ENCODE measurements at regions not wholly inside any gene's neighbourhood (a gene's known extent, or its start where the extent isn't known, plus 50 kb on each side); places are given as distances from the start of the nearest gene placed in this dataset.

DNA sequence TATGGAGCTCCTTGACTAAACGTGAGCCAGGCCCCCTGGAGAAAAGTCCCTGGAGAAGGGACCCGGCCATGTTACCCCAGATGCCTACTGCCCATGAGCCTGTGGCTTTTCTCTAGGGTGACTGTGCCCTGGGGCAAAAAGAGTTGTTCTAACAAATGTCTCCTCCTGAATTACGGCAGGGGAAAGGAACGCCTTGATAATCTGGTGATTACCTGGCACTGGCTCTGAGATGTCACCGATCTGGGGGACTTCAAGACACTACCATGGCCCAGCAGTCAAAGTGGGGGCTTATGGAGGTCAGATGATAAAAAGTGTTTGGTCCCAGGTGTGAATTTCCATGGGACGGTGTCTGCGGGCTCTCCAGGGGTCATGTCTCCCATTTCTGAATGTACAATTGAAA, 140.7 kb downstream of the KLF13 start:
- H3K4me3 Mint-ChIP-seq = no peak overlapping the region
- H3K36me3 Mint-ChIP-seq (ENCODE audit: low read depth) = no peaks in the 10 kb centered on the region
- H3K9me3 Mint-ChIP-seq = no peaks in the 10 kb centered on the region
- DNase-seq = no peak
- no peaks in the 10 kb centered on the region for H3K27me3 Mint-ChIP-seq
- no peak overlapping the region for H3K27ac Mint-ChIP-seq
- ChIA-PET POLR2A (interaction anchor here (0.6 to 1.7 kb wide), 4 partner anchors 8 to 138 kb away, joined by 3 to 11 read pairs (median 5); no protein-coding TSS in a partner anchor), CTCF (no interaction called here)
- intact Hi-C loops (cut with micrococcal nuclease) = no loop called here
- no peak for ATAC-seq (ENCODE audit: low read depth)
- TF ChIP-seq, protein P1, sequence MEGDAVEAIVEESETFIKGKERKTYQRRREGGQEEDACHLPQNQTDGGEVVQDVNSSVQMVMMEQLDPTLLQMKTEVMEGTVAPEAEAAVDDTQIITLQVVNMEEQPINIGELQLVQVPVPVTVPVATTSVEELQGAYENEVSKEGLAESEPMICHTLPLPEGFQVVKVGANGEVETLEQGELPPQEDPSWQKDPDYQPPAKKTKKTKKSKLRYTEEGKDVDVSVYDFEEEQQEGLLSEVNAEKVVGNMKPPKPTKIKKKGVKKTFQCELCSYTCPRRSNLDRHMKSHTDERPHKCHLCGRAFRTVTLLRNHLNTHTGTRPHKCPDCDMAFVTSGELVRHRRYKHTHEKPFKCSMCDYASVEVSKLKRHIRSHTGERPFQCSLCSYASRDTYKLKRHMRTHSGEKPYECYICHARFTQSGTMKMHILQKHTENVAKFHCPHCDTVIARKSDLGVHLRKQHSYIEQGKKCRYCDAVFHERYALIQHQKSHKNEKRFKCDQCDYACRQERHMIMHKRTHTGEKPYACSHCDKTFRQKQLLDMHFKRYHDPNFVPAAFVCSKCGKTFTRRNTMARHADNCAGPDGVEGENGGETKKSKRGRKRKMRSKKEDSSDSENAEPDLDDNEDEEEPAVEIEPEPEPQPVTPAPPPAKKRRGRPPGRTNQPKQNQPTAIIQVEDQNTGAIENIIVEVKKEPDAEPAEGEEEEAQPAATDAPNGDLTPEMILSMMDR (IDR thresholded peaks at IDR 0.05) = no peak
- H3K4me1 Mint-ChIP-seq = peaks cover 36% of the 10 kb centered on the region

DNA sequence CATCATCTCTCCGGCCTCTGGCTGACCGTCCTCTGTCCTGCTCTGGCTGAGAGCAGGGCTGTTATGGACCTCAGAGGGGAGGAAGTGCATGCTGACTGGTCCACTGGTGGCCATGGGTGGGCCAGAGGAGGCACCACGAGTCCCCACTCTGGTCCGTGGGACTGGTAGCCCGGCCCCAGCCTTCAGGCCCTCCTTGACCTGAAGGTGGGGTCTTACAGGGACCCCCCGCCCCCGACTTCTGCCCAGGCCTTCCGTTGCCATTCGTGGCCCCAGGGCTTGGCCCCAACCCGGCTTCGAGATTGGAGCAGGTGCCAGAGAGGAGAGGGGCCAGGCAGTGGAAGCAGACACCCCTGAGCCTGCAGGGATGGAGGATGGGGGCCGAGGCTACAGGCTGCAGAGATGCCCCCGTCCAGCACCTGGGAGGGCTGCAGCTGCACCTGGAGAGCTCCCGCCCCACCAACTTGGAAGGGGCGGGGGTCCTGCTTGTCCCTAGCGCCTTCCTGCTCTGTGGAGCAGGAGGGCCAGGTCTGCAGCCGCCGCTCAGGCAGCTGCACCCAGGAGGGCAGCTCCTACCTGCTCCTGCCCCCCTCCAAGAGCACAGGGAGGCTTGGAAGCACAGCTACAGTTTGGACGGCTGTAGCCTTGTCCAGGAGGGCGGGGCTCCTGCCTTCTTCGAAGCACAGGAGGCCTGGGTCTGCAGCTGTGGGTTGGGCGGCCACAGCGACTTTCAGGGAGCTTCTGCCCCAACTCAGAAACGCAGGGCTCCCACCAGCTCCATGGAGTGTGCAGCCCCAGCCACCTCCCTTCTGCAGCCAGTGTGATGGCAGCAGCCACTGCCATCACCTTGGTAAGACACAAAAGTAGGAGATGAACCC, 142.5 kb downstream of the KLF13 start:
- intact Hi-C loops (cut with micrococcal nuclease) = no loop called here
- Mint-ChIP-seq H3K27me3 (no peaks in the 10 kb centered on the region), H3K36me3 (ENCODE audit: low read depth) (no peaks in the 10 kb centered on the region), H3K4me1 (peaks cover 49% of the 10 kb centered on the region), H3K9me3 (no peaks in the 10 kb centered on the region), H3K27ac (no peak overlapping the region), H3K4me3 (no peak overlapping the region)
- POLR2A ChIA-PET = interaction anchor here (1.1 to 1.7 kb wide), 2 partner anchors 10 to 11 kb away, joined by 3 to 11 read pairs; no protein-coding TSS in a partner anchor
- TF ChIP-seq, protein P1 (IDR thresholded peaks at IDR 0.05) = no peak
- DNase-seq (no peak), ATAC-seq (ENCODE audit: low read depth) (no peak)
- CTCF ChIA-PET = interaction anchor here (1.2 kb wide), 1 partner anchor 29 kb away, joined by 3 read pairs; no protein-coding TSS in a partner anchor

DNA sequence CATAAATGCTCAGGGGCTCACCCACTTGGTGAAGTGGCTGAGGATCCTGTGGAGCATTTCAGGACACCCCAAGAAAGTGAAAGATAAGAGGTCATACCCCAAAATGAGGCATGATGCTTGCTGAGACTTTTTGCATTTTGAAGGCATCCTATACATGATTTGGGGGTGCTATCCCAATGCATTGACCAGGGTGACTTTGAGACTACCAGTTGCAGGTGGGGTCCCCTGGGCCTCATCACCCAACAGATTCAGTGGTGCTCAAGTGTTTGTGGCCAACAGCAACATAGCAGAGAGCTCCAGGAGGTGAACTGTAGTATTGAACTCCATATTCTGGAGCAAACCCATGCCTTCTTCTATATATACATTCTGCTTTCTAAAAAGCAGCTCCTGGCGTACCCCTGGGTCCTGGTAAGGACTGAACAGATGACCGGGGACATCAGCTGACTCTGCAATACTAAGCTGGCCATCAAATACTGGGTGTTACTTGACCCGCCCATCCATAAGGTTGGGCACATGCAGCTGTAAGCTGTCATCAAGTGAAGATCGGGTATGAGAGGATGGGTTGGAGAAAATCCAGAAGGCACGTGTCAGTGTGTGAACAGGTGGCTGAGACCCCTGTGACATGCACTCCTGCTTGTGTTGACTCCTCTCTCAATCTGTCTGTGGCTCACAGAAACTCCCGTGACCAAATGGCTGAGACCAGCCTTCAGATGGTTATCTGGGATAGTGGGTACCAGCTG, 143.3 kb downstream of the KLF13 start:
- Mint-ChIP-seq H3K4me3 (no peak overlapping the region), H3K9me3 (no peaks in the 10 kb centered on the region), H3K27ac (no peak overlapping the region), H3K4me1 (peaks cover 50% of the 10 kb centered on the region), H3K36me3 (ENCODE audit: low read depth) (no peaks in the 10 kb centered on the region), H3K27me3 (no peaks in the 10 kb centered on the region)
- DNase-seq (no peak), ATAC-seq (ENCODE audit: low read depth) (no peak)
- TF ChIP-seq, protein P1 (IDR thresholded peaks at IDR 0.05) = no peak
- POLR2A ChIA-PET = interaction anchor here (1.1 kb wide), 1 partner anchor 11 kb away, joined by 3 read pairs; no protein-coding TSS in a partner anchor
- CTCF ChIA-PET = interaction anchor here (1.2 kb wide), 1 partner anchor 30 kb away, joined by 3 read pairs; no protein-coding TSS in a partner anchor
- intact Hi-C loops (cut with micrococcal nuclease) = loop anchor here (5.0 kb wide), 3 partner anchors 143 to 253 kb away; partner anchors contain the start of gene KLF13

DNA sequence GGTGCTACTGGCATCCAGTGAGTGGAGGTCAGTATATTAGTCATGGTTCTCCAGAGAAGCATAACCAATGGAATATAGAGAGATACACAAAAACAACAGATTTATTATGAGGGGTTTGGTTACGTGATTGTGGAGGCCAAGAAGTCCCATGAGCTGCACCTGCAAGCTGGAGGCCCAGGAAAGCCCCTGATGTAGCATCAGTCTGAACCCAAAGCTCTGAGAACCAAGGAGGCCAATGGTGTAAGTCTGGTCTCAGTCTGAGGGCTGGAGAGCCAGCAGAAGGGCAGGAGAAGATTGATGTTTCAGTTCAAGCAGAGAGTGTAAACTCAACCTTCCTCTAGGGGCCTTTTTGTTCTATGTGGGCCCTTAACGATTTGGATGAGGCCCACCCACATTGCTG, 144.1 kb downstream of the KLF13 start:
- Mint-ChIP-seq H3K9me3 (peaks cover 2% of the 10 kb centered on the region), H3K27me3 (no peaks in the 10 kb centered on the region), H3K27ac (no peak overlapping the region), H3K4me1 (peaks cover 52% of the 10 kb centered on the region), H3K4me3 (no peak overlapping the region), H3K36me3 (ENCODE audit: low read depth) (no peaks in the 10 kb centered on the region)
- intact Hi-C loops (cut with micrococcal nuclease) = loop anchor here (5.0 kb wide), 3 partner anchors 143 to 253 kb away; partner anchors contain the start of gene KLF13
- CTCF ChIA-PET = interaction anchor here (1.0 kb wide), 1 partner anchor 167 kb away, joined by 3 read pairs; no protein-coding TSS in a partner anchor
- DNase-seq (no peak), ATAC-seq (ENCODE audit: low read depth) (no peak)
- POLR2A ChIA-PET = no interaction called here
- TF ChIP-seq, protein P1 (IDR thresholded peaks at IDR 0.05) = no peak

All from activated B cell treated with CpG ODN at 0.5 μM for 24 hours (primary cell).